SK-N-MC (cell line): ENCODE measurements at regions not wholly inside any gene's neighbourhood (a gene's known extent, or its start where the extent isn't known, plus 50 kb on each side); places are given as distances from the start of the nearest gene placed in this dataset.

ENCODE experiments used
- EZH2 ChIP-seq: fragments of 200-600 bp; sonication (generic); IDR thresholded peaks from one replicate; pipeline ENCODE4 v1.6.1; 2017; ENCODE audit warnings: antibody characterized with exemption
- FOXP2 ChIP-seq: optimal IDR thresholded peaks from 2 replicates; pipeline ENCODE3; 2011; ENCODE audit warnings: mild to moderate bottlenecking, moderate library complexity; ENCODE audit not compliant: insufficient read depth; ENCODE audit errors: extremely low read length, control extremely low read depth
- POLR2AphosphoS5 ChIP-seq: IDR thresholded peaks from 2 replicates; pipeline ENCODE4 v1.6.1; 2012; ENCODE audit warnings: mild to moderate bottlenecking, low read depth, low read length, borderline replicate concordance

DNA sequence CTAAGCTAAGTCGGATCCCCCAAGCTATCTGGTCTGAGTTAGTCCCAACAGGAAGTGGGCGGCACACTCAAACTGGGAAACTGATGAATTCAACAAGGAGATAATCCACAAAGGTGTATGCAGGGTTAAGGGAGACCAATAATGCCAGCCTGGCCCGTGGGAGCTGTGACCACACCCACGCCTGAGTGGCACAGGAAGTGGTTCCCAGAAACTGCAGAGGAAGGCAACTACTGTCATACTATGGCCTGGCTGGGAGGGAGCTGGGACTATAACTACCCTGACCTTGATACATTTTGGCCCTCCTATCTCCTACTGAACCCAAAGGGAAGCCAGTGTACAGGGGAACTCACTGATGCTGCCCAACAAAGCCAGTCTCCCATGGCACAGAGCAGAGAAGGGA is 85.5 kb upstream of the TDRD3 start:
- TF ChIP-seq POLR2AphosphoS5 (no peak), EZH2 (no peak), FOXP2 (no peak)
